ENCODE measurements at regions not wholly inside any gene's neighbourhood (a gene's known extent, or its start where the extent isn't known, plus 50 kb on each side); places are given as distances from the start of the nearest gene placed in this dataset.
A peak's percentile ranks its signal among the peaks of the same experiment; 100 is the strongest.

DNA sequence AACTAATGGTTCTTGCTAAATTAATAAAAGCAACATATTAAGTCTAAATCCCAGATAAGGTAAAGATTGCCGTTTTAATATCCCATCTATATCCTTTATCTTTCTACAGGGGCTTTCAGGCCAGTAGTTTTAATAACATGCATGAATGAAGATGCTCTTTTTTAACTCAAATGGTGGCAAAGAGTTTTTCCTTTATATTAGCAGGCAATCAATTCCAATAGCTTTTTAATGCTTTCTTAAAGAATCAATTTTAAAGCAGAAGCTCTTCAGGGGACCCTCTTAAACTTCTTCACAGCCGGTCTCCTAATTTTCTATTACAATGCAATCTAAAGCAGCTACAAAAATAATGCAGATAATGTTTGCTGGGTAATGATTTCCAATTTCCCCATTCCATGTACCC, 107.8 kb upstream of the HS3ST5 start:
- ChIA-PET CTCF (no interaction called here), POLR2A (no interaction called here)
- Mint-ChIP-seq H3K36me3 (no peaks in the 10 kb centered on the region), H3K27me3 (ENCODE audit: low read depth) (no peaks in the 10 kb centered on the region), H3K4me3 (no peak overlapping the region), H3K27ac (no peak overlapping the region), H3K9me3 (no peaks in the 10 kb centered on the region), H3K4me1 (peaks cover 44% of the 10 kb centered on the region)
- DNase-seq (ENCODE audit: low spot score) (no peak), ATAC-seq (no peak)
- TF ChIP-seq, protein P1, sequence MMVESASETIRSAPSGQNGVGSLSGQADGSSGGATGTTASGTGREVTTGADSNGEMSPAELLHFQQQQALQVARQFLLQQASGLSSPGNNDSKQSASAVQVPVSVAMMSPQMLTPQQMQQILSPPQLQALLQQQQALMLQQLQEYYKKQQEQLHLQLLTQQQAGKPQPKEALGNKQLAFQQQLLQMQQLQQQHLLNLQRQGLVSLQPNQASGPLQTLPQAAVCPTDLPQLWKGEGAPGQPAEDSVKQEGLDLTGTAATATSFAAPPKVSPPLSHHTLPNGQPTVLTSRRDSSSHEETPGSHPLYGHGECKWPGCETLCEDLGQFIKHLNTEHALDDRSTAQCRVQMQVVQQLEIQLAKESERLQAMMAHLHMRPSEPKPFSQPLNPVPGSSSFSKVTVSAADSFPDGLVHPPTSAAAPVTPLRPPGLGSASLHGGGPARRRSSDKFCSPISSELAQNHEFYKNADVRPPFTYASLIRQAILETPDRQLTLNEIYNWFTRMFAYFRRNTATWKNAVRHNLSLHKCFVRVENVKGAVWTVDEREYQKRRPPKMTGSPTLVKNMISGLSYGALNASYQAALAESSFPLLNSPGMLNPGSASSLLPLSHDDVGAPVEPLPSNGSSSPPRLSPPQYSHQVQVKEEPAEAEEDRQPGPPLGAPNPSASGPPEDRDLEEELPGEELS (CRISPR knock-in tag; IDR thresholded peaks at IDR 0.05): no peak
- TF ChIP-seq GTF2I (CRISPR knock-in tag; conservative IDR thresholded peaks at IDR 0.05) (no peak), OVOL2 (CRISPR knock-in tag; IDR thresholded peaks at IDR 0.05; ENCODE audit: borderline replicate concordance) (no peak), NR2C2 (CRISPR knock-in tag; IDR thresholded peaks at IDR 0.05) (no peak), ATF3 (CRISPR knock-in tag; conservative IDR thresholded peaks at IDR 0.05) (no peak), ZNF396 (CRISPR knock-in tag; IDR thresholded peaks at IDR 0.05; ENCODE audit: borderline replicate concordance) (no peak), JUN (CRISPR knock-in tag; IDR thresholded peaks at IDR 0.05) (no peak), RELA (CRISPR knock-in tag; IDR thresholded peaks at IDR 0.05; ENCODE audit: borderline replicate concordance) (no peak)
- TF ChIP-seq, protein P2, sequence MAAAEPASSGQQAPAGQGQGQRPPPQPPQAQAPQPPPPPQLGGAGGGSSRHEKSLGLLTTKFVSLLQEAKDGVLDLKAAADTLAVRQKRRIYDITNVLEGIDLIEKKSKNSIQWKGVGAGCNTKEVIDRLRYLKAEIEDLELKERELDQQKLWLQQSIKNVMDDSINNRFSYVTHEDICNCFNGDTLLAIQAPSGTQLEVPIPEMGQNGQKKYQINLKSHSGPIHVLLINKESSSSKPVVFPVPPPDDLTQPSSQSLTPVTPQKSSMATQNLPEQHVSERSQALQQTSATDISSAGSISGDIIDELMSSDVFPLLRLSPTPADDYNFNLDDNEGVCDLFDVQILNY (CRISPR knock-in tag; IDR thresholded peaks at IDR 0.05): no peak

GRCh38 chr6:114449659-114450058, 106.8 kb upstream of the HS3ST5 start:
- CTCF ChIA-PET: no interaction called here
- TF ChIP-seq OVOL2 (CRISPR knock-in tag; IDR thresholded peaks at IDR 0.05; ENCODE audit: borderline replicate concordance) (no peak), NFYB (CRISPR knock-in tag; conservative IDR thresholded peaks at IDR 0.05; ENCODE audit: low read depth) (no peak), NR1H2 (CRISPR knock-in tag; IDR thresholded peaks at IDR 0.05) (no peak), ZBTB21 (CRISPR knock-in tag; IDR thresholded peaks at IDR 0.05; ENCODE audit: borderline replicate concordance) (no peak), NFE2L1 (CRISPR knock-in tag; IDR thresholded peaks at IDR 0.05) (no peak), TP53 (CRISPR knock-in tag; IDR thresholded peaks at IDR 0.05) (no peak), SMAD3 (CRISPR knock-in tag; IDR thresholded peaks at IDR 0.05; ENCODE audit: borderline replicate concordance) (no peak), ELF4 (CRISPR knock-in tag; IDR thresholded peaks at IDR 0.05; ENCODE audit: low read depth) (no peak), AFF4 (CRISPR knock-in tag; IDR thresholded peaks at IDR 0.05; ENCODE audit: borderline replicate concordance) (no peak), ZNF263 (CRISPR knock-in tag; IDR thresholded peaks at IDR 0.05; ENCODE audit: low read depth) (no peak)
- TF ChIP-seq, protein P3, sequence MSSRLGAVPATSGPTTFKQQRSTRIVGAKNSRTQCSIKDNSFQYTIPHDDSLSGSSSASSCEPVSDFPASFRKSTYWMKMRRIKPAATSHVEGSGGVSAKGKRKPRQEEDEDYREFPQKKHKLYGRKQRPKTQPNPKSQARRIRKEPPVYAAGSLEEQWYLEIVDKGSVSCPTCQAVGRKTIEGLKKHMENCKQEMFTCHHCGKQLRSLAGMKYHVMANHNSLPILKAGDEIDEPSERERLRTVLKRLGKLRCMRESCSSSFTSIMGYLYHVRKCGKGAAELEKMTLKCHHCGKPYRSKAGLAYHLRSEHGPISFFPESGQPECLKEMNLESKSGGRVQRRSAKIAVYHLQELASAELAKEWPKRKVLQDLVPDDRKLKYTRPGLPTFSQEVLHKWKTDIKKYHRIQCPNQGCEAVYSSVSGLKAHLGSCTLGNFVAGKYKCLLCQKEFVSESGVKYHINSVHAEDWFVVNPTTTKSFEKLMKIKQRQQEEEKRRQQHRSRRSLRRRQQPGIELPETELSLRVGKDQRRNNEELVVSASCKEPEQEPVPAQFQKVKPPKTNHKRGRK (CRISPR knock-in tag; IDR thresholded peaks at IDR 0.05; ENCODE audit: borderline replicate concordance): no peak
- TF ChIP-seq, protein P4, sequence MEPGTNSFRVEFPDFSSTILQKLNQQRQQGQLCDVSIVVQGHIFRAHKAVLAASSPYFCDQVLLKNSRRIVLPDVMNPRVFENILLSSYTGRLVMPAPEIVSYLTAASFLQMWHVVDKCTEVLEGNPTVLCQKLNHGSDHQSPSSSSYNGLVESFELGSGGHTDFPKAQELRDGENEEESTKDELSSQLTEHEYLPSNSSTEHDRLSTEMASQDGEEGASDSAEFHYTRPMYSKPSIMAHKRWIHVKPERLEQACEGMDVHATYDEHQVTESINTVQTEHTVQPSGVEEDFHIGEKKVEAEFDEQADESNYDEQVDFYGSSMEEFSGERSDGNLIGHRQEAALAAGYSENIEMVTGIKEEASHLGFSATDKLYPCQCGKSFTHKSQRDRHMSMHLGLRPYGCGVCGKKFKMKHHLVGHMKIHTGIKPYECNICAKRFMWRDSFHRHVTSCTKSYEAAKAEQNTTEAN (CRISPR knock-in tag; IDR thresholded peaks at IDR 0.05): no peak
- TF ChIP-seq, protein P5, sequence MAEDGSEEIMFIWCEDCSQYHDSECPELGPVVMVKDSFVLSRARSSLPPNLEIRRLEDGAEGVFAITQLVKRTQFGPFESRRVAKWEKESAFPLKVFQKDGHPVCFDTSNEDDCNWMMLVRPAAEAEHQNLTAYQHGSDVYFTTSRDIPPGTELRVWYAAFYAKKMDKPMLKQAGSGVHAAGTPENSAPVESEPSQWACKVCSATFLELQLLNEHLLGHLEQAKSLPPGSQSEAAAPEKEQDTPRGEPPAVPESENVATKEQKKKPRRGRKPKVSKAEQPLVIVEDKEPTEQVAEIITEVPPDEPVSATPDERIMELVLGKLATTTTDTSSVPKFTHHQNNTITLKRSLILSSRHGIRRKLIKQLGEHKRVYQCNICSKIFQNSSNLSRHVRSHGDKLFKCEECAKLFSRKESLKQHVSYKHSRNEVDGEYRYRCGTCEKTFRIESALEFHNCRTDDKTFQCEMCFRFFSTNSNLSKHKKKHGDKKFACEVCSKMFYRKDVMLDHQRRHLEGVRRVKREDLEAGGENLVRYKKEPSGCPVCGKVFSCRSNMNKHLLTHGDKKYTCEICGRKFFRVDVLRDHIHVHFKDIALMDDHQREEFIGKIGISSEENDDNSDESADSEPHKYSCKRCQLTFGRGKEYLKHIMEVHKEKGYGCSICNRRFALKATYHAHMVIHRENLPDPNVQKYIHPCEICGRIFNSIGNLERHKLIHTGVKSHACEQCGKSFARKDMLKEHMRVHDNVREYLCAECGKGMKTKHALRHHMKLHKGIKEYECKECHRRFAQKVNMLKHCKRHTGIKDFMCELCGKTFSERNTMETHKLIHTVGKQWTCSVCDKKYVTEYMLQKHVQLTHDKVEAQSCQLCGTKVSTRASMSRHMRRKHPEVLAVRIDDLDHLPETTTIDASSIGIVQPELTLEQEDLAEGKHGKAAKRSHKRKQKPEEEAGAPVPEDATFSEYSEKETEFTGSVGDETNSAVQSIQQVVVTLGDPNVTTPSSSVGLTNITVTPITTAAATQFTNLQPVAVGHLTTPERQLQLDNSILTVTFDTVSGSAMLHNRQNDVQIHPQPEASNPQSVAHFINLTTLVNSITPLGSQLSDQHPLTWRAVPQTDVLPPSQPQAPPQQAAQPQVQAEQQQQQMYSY (CRISPR knock-in tag; IDR thresholded peaks at IDR 0.05): no peak
- TF ChIP-seq, protein P6, sequence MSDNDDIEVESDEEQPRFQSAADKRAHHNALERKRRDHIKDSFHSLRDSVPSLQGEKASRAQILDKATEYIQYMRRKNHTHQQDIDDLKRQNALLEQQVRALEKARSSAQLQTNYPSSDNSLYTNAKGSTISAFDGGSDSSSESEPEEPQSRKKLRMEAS (CRISPR knock-in tag; IDR thresholded peaks at IDR 0.05): no peak

More at GRCh38 chr6:114449659-114450058, 106.8 kb upstream of the HS3ST5 start:
- Mint-ChIP-seq H3K36me3 (no peaks in the 10 kb centered on the region), H3K27me3 (ENCODE audit: low read depth) (no peaks in the 10 kb centered on the region), H3K4me3 (no peak overlapping the region), H3K4me1 (peaks cover 52% of the 10 kb centered on the region), H3K9me3 (no peaks in the 10 kb centered on the region), H3K27ac (0 out of 2 replicates have a peak overlapping the region, but pooled peaks have one; percentile 3)
- DNase-seq (ENCODE audit: low spot score) (no peak), ATAC-seq (no peak)
- POLR2A ChIA-PET: no interaction called here
